OCI-LY1 (cell line): ENCODE measurements at regions not wholly inside any gene's neighbourhood (a gene's known extent, or its start where the extent isn't known, plus 50 kb on each side); places are given as distances from the start of the nearest gene placed in this dataset.

Experiments
- H2AFZ ChIP-seq: fragments of 200-600 bp; sonication (generic), shearing (Covaris generic); 2 replicates; pipeline ENCODE4 v1.6.0; 2014; ENCODE audit warnings: antibody characterized with exemption, mild to moderate bottlenecking, low read length
- H3F3A ChIP-seq: fragments of 200-600 bp; sonication (generic), shearing (Covaris generic); 2 replicates; pipeline ENCODE4 v1.6.0; 2014; ENCODE audit warnings: mild to moderate bottlenecking, antibody characterized with exemption, low read length, moderate library complexity; ENCODE audit not compliant: insufficient read depth
- H3K27ac ChIP-seq: fragments of 200-600 bp; sonication (generic); 2 replicates; pipeline ENCODE4 v1.5.1; 2014; ENCODE audit warnings: low read length, mixed run types, mild to moderate bottlenecking, low read depth; ENCODE audit not compliant: poor library complexity, severe bottlenecking
- H3K27me3 ChIP-seq: fragments of 200-600 bp; sonication (generic); 2 replicates; pipeline ENCODE4 v1.6.0; 2014; ENCODE audit warnings: antibody characterized with exemption, mild to moderate bottlenecking, low read length, moderate library complexity; ENCODE audit not compliant: insufficient read depth
- H3K36me3 ChIP-seq: fragments of 200-600 bp; sonication (generic); 2 replicates; pipeline ENCODE4 v1.6.1; 2014; ENCODE audit warnings: mild to moderate bottlenecking, antibody characterized with exemption, low read length, moderate library complexity, mixed read lengths; ENCODE audit not compliant: insufficient read depth
- H3K4me1 ChIP-seq: fragments of 200-600 bp; sonication (generic); 2 replicates; pipeline ENCODE4 v1.5.1; 2014; ENCODE audit warnings: mild to moderate bottlenecking, low read length, moderate library complexity; ENCODE audit not compliant: insufficient read depth, severe bottlenecking
- H3K4me2 ChIP-seq: fragments of 200-600 bp; sonication (generic), shearing (Covaris generic); 2 replicates; pipeline ENCODE4 v1.6.1; 2014; ENCODE audit warnings: low read length
- H3K4me3 ChIP-seq: fragments of 200-600 bp; sonication (generic); 2 replicates; pipeline ENCODE4 v1.5.1; 2014; ENCODE audit warnings: low read length, low read depth, mild to moderate bottlenecking, mixed read lengths; ENCODE audit not compliant: poor library complexity, severe bottlenecking
- H3K79me2 ChIP-seq: fragments of 200-600 bp; shearing (Covaris generic); 2 replicates; pipeline ENCODE4 v1.6.1; 2016; ENCODE audit warnings: mixed run types, low read length, mixed read lengths; ENCODE audit not compliant: insufficient read depth
- H3K9ac ChIP-seq: fragments of 200-600 bp; sonication (generic), shearing (Covaris generic); 2 replicates; pipeline ENCODE4 v1.6.1; 2014; ENCODE audit warnings: mild to moderate bottlenecking, low read length, mixed read lengths
- H3K9me2 ChIP-seq: fragments of 200-600 bp; sonication (generic), shearing (Covaris generic); 2 replicates; pipeline ENCODE4 v1.6.1; 2014; ENCODE audit warnings: low read depth, mild to moderate bottlenecking, low read length, mixed read lengths
- H3K9me3 ChIP-seq: fragments of 200-600 bp; shearing (Covaris generic); 2 replicates; pipeline ENCODE4 v1.6.1; 2014; ENCODE audit warnings: low read length, mixed read lengths
- H4K20me1 ChIP-seq: fragments of 200-600 bp; sonication (generic), shearing (Covaris generic); 2 replicates; pipeline ENCODE4 v1.6.0; 2016; ENCODE audit warnings: mild to moderate bottlenecking, low read length; ENCODE audit not compliant: insufficient read depth
- CTCF ChIP-seq: fragments of 200-600 bp; sonication (generic), shearing (Covaris generic); IDR thresholded peaks from 2 replicates; pipeline ENCODE4 v1.5.1; 2017; ENCODE audit warnings: mild to moderate bottlenecking, antibody characterized with exemption, low read length, moderate library complexity, mixed read lengths
- EZH2 ChIP-seq: fragments of 200-600 bp; sonication (generic), shearing (Covaris generic); IDR thresholded peaks from 2 replicates; pipeline ENCODE4 v1.8.0; 2017; ENCODE audit warnings: borderline replicate concordance, mixed run types, mild to moderate bottlenecking, antibody characterized with exemption, low read length, moderate library complexity, mixed read lengths

- H3K79me2 ChIP-seq, result no peaks in the 10 kb centered on the region
- no peaks in the 10 kb centered on the region for H3K9me3 ChIP-seq
- TF ChIP-seq EZH2, result no peak
- TF ChIP-seq CTCF, result no peak
- no peak overlapping the region for H3K27ac ChIP-seq
- no peak overlapping the region for H3K4me3 ChIP-seq
- H3K27me3 ChIP-seq, result no peaks in the 10 kb centered on the region
- no peaks in the 10 kb centered on the region for H3K4me1 ChIP-seq
- H4K20me1 ChIP-seq, result no peaks in the 10 kb centered on the region
- no peaks in the 10 kb centered on the region for H3K9me2 ChIP-seq
- H3F3A ChIP-seq, result no peaks in the 10 kb centered on the region
- no peak overlapping the region for H3K4me2 ChIP-seq
- H2AFZ ChIP-seq, result no peak overlapping the region
- H3K9ac ChIP-seq, result no peak overlapping the region
- no peaks in the 10 kb centered on the region for H3K36me3 ChIP-seq
These were observed 64.0 kb upstream of the TNFRSF19 start for GRCh38 chr13:23506071-23506806.

- no peak overlapping the region for H3K27ac ChIP-seq
These were observed 63.4 kb upstream of the TNFRSF19 start for GRCh38 chr13:23506807-23507291.

GRCh38 chr13:23509781-23510543 lies 60.2 kb upstream of the TNFRSF19 start:
- no peaks in the 10 kb centered on the region for H3K79me2 ChIP-seq
- no peak overlapping the region for H3K4me3 ChIP-seq
- H4K20me1 ChIP-seq, result no peaks in the 10 kb centered on the region
- H3F3A ChIP-seq, result no peaks in the 10 kb centered on the region
- H3K4me2 ChIP-seq, result no peak overlapping the region
- no peak overlapping the region for H2AFZ ChIP-seq
- H3K27me3 ChIP-seq, result no peaks in the 10 kb centered on the region
- TF ChIP-seq CTCF, result no peak
- TF ChIP-seq EZH2, result no peak
- H3K27ac ChIP-seq, result no peak overlapping the region
- H3K9ac ChIP-seq, result no peak overlapping the region
- no peaks in the 10 kb centered on the region for H3K9me3 ChIP-seq
- no peaks in the 10 kb centered on the region for H3K9me2 ChIP-seq
- no peaks in the 10 kb centered on the region for H3K36me3 ChIP-seq
- H3K4me1 ChIP-seq, result no peaks in the 10 kb centered on the region

More at GRCh38 chr13:23506807-23507291, 63.4 kb upstream of the TNFRSF19 start:
- H3K4me2 ChIP-seq, result no peak overlapping the region
- H3K79me2 ChIP-seq, result no peaks in the 10 kb centered on the region
- H3K9ac ChIP-seq, result no peak overlapping the region
- H3K27me3 ChIP-seq, result no peaks in the 10 kb centered on the region
- H3K36me3 ChIP-seq, result no peaks in the 10 kb centered on the region
- no peaks in the 10 kb centered on the region for H3F3A ChIP-seq
- H4K20me1 ChIP-seq, result no peaks in the 10 kb centered on the region
- TF ChIP-seq CTCF (no peak), EZH2 (no peak)
- H3K9me3 ChIP-seq, result no peaks in the 10 kb centered on the region
- no peak overlapping the region for H2AFZ ChIP-seq
- H3K4me3 ChIP-seq, result no peak overlapping the region
- no peaks in the 10 kb centered on the region for H3K9me2 ChIP-seq
- H3K4me1 ChIP-seq, result no peaks in the 10 kb centered on the region
